ENCODE measurements at regions not wholly inside any gene's neighbourhood (a gene's known extent, or its start where the extent isn't known, plus 50 kb on each side); places are given as distances from the start of the nearest gene placed in this dataset.

GRCh38 chr5:159785656-159786055 is 130.6 kb upstream of the ADRA1B start:
- H3K9ac ChIP-seq (replicated peaks; ENCODE audit: extremely low read depth, insufficient read depth, low read length), result no peak overlapping the region
- H3K36me3 ChIP-seq (ENCODE audit: control insufficient read depth in 2 of 2, extremely low read depth in 1 of 2, insufficient read depth in 2 of 2, low read length in 2 of 2), result no peaks in the 10 kb centered on the region
- dilution Hi-C loops (cut with MboI; ENCODE audit: extremely low pct_ligation_motif_present, low sequenced_read_pairs), result no loop called here
- no peak overlapping the region for H3K27ac ChIP-seq (ENCODE audit: insufficient read depth, low read depth, low read length)
- H3K27me3 ChIP-seq (ENCODE audit: control insufficient read depth in 2 of 2, insufficient read depth in 2 of 2, low read length in 2 of 2), result no peaks in the 10 kb centered on the region
- H3K4me2 ChIP-seq (ENCODE audit: insufficient read depth, low read length), result no peak overlapping the region
- no peaks in the 10 kb centered on the region for H3K9me3 ChIP-seq (replicated peaks; ENCODE audit: control insufficient read depth, insufficient read depth, low read length)
- POLR2A ChIA-PET, result no interaction called here
- no peaks in the 10 kb centered on the region for H3K9me1 ChIP-seq (replicated peaks; ENCODE audit: control insufficient read depth, extremely low read depth, insufficient read depth, low read length)
- no peaks in the 10 kb centered on the region for H3K4me1 ChIP-seq (ENCODE audit: control insufficient read depth, extremely low read depth, insufficient read depth, low read length)
- intact Hi-C loops (cut with micrococcal nuclease), result no loop called here
- FAIRE-seq (no peak), DNase-seq (ENCODE audit: low read depth, low spot score) (no peak)
- no peak overlapping the region for H3K4me3 ChIP-seq (replicated peaks in 1 of 3; ENCODE audit: insufficient read depth in 1 of 3, low read depth in 1 of 3, low read length in 3 of 3)
- TF ChIP-seq, protein P1, sequence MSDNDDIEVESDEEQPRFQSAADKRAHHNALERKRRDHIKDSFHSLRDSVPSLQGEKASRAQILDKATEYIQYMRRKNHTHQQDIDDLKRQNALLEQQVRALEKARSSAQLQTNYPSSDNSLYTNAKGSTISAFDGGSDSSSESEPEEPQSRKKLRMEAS (IDR thresholded peaks at IDR 0.05; ENCODE audit: insufficient read depth, insufficient read length), result no peak
- TF ChIP-seq CTCF (IDR thresholded peaks at IDR 0.05; ENCODE audit: extremely low read depth in 1 of 2, insufficient read depth in 1 of 2, low read depth in 1 of 2, low read length in 2 of 2), result no peak
- no peak for TF ChIP-seq EZH2 (IDR thresholded peaks at IDR 0.05; ENCODE audit: borderline replicate concordance, low read depth, low read length, severe bottlenecking)
- no peak for TF ChIP-seq MYC (IDR thresholded peaks at IDR 0.05; ENCODE audit: low read depth, low read length)
- TF ChIP-seq POLR2A (IDR thresholded peaks at IDR 0.05; ENCODE audit: low read depth, low read length), result no peak
- no peak for TF ChIP-seq POLR2AphosphoS5 (IDR thresholded peaks at IDR 0.05; ENCODE audit: insufficient read depth, low read depth, low read length)
- no peak for TF ChIP-seq GATA2 (IDR thresholded peaks at IDR 0.05; ENCODE audit: insufficient read depth, insufficient read length, low read depth, low read length)
- no peak for TF ChIP-seq FOS (IDR thresholded peaks at IDR 0.05; ENCODE audit: borderline replicate concordance, insufficient read depth, low read length)
- TF ChIP-seq JUN (IDR thresholded peaks at IDR 0.05; ENCODE audit: borderline replicate concordance, insufficient read depth, insufficient read length, low read depth), result no peak
- no TSS peak for BruUV-seq (replicated peaks)
- H4K20me1 ChIP-seq (replicated peaks; ENCODE audit: control insufficient read depth, extremely low read depth, insufficient read depth, low read length), result no peaks in the 10 kb centered on the region
- CTCF ChIA-PET, result no interaction called here
- no peak overlapping the region for H2AFZ ChIP-seq (ENCODE audit: low read depth, low read length)
- H3K79me2 ChIP-seq (ENCODE audit: control insufficient read depth, insufficient read depth, low read length), result no peaks in the 10 kb centered on the region
